ENCODE measurements at regions not wholly inside any gene's neighbourhood (a gene's known extent, or its start where the extent isn't known, plus 50 kb on each side); places are given as distances from the start of the nearest gene placed in this dataset.
"Not testable (repeated sequence)": the region's sequence is repeated elsewhere in the genome, so short reads cannot be mapped to it uniquely, and the experiment has no call there.

- no peaks in the 10 kb centered on the region for H3K4me1 ChIP-seq (ENCODE audit: low read depth)
- DNase-seq (ENCODE audit: low read depth in 1 of 2, low spot score in 1 of 2), result no peak
- TF ChIP-seq, protein P1, sequence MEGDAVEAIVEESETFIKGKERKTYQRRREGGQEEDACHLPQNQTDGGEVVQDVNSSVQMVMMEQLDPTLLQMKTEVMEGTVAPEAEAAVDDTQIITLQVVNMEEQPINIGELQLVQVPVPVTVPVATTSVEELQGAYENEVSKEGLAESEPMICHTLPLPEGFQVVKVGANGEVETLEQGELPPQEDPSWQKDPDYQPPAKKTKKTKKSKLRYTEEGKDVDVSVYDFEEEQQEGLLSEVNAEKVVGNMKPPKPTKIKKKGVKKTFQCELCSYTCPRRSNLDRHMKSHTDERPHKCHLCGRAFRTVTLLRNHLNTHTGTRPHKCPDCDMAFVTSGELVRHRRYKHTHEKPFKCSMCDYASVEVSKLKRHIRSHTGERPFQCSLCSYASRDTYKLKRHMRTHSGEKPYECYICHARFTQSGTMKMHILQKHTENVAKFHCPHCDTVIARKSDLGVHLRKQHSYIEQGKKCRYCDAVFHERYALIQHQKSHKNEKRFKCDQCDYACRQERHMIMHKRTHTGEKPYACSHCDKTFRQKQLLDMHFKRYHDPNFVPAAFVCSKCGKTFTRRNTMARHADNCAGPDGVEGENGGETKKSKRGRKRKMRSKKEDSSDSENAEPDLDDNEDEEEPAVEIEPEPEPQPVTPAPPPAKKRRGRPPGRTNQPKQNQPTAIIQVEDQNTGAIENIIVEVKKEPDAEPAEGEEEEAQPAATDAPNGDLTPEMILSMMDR (IDR thresholded peaks at IDR 0.05; ENCODE audit: low read depth, low read length), result no peak
- no peak overlapping the region for H3K27ac ChIP-seq
- H3K4me3 ChIP-seq, result no peak overlapping the region
- no peaks in the 10 kb centered on the region for H3K27me3 ChIP-seq
- H3K9me3 ChIP-seq (ENCODE audit: low read depth), result no peaks in the 10 kb centered on the region
- no peaks in the 10 kb centered on the region for H3K36me3 ChIP-seq
These were observed 668.6 kb downstream of the EFNA5 start for GRCh38 chr5:107002115-107002514.

- H3K9me3 ChIP-seq (ENCODE audit: low read depth); DNase-seq (ENCODE audit: low read depth in 1 of 2, low spot score in 1 of 2); H3K27me3 ChIP-seq; H3K4me3 ChIP-seq; H3K36me3 ChIP-seq; H3K4me1 ChIP-seq (ENCODE audit: low read depth); H3K27ac ChIP-seq: not testable (repeated sequence)
These were observed 671.2 kb downstream of the EFNA5 start for GRCh38 chr5:106999506-106999905.

DNA sequence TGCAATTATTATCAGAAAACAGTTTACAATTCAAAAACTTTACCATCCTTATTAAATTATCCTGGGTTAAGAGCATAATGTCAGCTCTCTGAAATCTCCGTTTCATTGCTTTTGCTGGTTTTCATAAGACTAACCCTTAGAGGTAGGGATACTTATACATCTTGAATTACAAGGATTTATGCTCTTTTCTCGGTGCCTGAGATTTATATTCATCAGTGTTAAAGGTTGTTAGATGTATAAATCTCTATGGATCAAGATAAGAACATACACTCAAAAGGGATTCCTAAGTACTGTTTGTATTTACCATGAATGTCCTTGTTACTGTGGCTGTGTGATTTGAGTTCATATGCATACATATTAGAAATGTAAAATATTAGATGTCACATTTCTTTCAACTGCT is 684.7 kb downstream of the EFNA5 start:
- H3K36me3 ChIP-seq, result no peaks in the 10 kb centered on the region
- H3K27me3 ChIP-seq, result no peaks in the 10 kb centered on the region
- no peaks in the 10 kb centered on the region for H3K4me1 ChIP-seq (ENCODE audit: low read depth)
- TF ChIP-seq, protein P1 (IDR thresholded peaks at IDR 0.05; ENCODE audit: low read depth, low read length), result no peak
- no peak overlapping the region for H3K27ac ChIP-seq
- H3K9me3 ChIP-seq (ENCODE audit: low read depth), result no peaks in the 10 kb centered on the region
- no peak for DNase-seq (ENCODE audit: low read depth in 1 of 2, low spot score in 1 of 2)
- no peak overlapping the region for H3K4me3 ChIP-seq

DNA sequence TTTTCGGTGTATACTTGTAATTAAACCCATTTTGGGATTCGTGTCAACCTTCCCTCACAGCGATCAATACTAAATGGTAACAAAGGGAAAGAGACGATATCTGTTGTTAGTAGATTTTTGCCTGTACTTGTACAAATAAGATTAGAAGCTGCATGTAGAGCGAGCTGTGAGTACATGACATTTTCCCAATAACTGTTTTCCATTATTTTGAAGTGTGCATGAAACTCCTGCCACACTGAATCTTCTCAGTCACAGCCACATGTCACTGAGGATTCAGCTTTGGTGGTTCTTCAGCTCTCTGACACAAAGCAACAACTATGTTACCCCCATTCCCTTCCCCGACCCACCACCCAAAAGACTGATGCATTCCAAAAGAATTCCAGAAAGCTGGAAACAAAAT is 685.6 kb downstream of the EFNA5 start:
- TF ChIP-seq, protein P1 (IDR thresholded peaks at IDR 0.05; ENCODE audit: low read depth, low read length), result no peak
- H3K36me3 ChIP-seq, result no peaks in the 10 kb centered on the region
- no peaks in the 10 kb centered on the region for H3K4me1 ChIP-seq (ENCODE audit: low read depth)
- H3K4me3 ChIP-seq, result no peak overlapping the region
- H3K9me3 ChIP-seq (ENCODE audit: low read depth), result no peaks in the 10 kb centered on the region
- no peak for DNase-seq (ENCODE audit: low read depth in 1 of 2, low spot score in 1 of 2)
- H3K27me3 ChIP-seq, result peaks cover under 1% of the 10 kb centered on the region
- H3K27ac ChIP-seq, result no peak overlapping the region

DNA sequence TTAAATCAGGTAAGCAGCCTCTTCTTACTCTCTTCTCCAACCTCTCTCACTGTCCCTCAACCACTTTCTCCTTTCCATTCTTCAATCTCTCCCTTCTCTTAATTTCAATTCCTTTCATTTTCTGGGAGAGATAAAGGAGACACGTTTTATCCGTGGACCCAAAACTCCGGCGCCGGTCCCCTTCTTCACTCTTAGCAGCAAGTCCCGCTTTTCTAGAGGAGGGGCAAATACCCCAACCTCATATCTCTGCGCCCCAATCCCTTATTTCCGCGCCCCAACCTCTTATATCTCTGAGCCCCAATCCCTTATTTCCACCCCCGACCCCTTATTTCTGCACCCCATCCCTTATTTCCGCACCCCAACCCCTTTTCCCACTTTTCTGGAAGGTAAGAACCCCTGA is 691.6 kb downstream of the EFNA5 start:
- not testable (repeated sequence) for H3K36me3 ChIP-seq; DNase-seq (ENCODE audit: low read depth in 1 of 2, low spot score in 1 of 2); H3K4me1 ChIP-seq (ENCODE audit: low read depth); H3K4me3 ChIP-seq; H3K27ac ChIP-seq; H3K9me3 ChIP-seq (ENCODE audit: low read depth)
- peaks cover 25% of the 10 kb centered on the region for H3K27me3 ChIP-seq

- H3K27ac ChIP-seq; H3K36me3 ChIP-seq; DNase-seq (ENCODE audit: low read depth in 1 of 2, low spot score in 1 of 2); H3K4me3 ChIP-seq; H3K9me3 ChIP-seq (ENCODE audit: low read depth): not testable (repeated sequence)
- Histone ChIP-seq H3K4me1 (ENCODE audit: low read depth) (peaks cover 10% of the 10 kb centered on the region), H3K27me3 (peaks cover 25% of the 10 kb centered on the region)
These were observed 692.1 kb downstream of the EFNA5 start for GRCh38 chr5:106978582-106979165.

GRCh38 chr5:106976363-106976762 is 694.4 kb downstream of the EFNA5 start:
- Histone ChIP-seq H3K9me3 (ENCODE audit: low read depth) (no peaks in the 10 kb centered on the region), H3K27me3 (peaks cover 25% of the 10 kb centered on the region), H3K4me3 (no peak overlapping the region), H3K27ac (no peak overlapping the region), H3K36me3 (no peaks in the 10 kb centered on the region), H3K4me1 (ENCODE audit: low read depth) (peaks cover 17% of the 10 kb centered on the region)
- TF ChIP-seq, protein P1 (IDR thresholded peaks at IDR 0.05; ENCODE audit: low read depth, low read length), result no peak
- DNase-seq (ENCODE audit: low read depth in 1 of 2, low spot score in 1 of 2), result no peak
